ENCODE measurements at regions not wholly inside any gene's neighbourhood (a gene's known extent, or its start where the extent isn't known, plus 50 kb on each side); places are given as distances from the start of the nearest gene placed in this dataset.

GRCh38 chr4:157591245-157591644 lies 370.7 kb downstream of the GRIA2 start:
- TF ChIP-seq, protein P1, sequence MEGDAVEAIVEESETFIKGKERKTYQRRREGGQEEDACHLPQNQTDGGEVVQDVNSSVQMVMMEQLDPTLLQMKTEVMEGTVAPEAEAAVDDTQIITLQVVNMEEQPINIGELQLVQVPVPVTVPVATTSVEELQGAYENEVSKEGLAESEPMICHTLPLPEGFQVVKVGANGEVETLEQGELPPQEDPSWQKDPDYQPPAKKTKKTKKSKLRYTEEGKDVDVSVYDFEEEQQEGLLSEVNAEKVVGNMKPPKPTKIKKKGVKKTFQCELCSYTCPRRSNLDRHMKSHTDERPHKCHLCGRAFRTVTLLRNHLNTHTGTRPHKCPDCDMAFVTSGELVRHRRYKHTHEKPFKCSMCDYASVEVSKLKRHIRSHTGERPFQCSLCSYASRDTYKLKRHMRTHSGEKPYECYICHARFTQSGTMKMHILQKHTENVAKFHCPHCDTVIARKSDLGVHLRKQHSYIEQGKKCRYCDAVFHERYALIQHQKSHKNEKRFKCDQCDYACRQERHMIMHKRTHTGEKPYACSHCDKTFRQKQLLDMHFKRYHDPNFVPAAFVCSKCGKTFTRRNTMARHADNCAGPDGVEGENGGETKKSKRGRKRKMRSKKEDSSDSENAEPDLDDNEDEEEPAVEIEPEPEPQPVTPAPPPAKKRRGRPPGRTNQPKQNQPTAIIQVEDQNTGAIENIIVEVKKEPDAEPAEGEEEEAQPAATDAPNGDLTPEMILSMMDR (IDR thresholded peaks at IDR 0.05): no peak
- TF ChIP-seq YY1 (IDR thresholded peaks at IDR 0.05; ENCODE audit: low read depth) (no peak), SIN3A (IDR thresholded peaks at IDR 0.05; ENCODE audit: borderline replicate concordance, low read depth, low read length) (no peak), MXI1 (IDR thresholded peaks at IDR 0.05; ENCODE audit: low read depth, low read length) (no peak), EP300 (IDR thresholded peaks at IDR 0.05; ENCODE audit: borderline replicate concordance in 1 of 2, low read depth in 1 of 2, low read length in 1 of 2) (no peak), JUND (IDR thresholded peaks at IDR 0.05) (no peak), NRF1 (IDR thresholded peaks at IDR 0.05; ENCODE audit: low read depth, low read length) (no peak)
- TF ChIP-seq, protein P2, sequence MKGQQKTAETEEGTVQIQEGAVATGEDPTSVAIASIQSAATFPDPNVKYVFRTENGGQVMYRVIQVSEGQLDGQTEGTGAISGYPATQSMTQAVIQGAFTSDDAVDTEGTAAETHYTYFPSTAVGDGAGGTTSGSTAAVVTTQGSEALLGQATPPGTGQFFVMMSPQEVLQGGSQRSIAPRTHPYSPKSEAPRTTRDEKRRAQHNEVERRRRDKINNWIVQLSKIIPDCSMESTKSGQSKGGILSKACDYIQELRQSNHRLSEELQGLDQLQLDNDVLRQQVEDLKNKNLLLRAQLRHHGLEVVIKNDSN (IDR thresholded peaks at IDR 0.05; ENCODE audit: borderline replicate concordance, low read depth): no peak
